Loucy (cell line): ENCODE measurements at regions not wholly inside any gene's neighbourhood (a gene's known extent, or its start where the extent isn't known, plus 50 kb on each side); places are given as distances from the start of the nearest gene placed in this dataset.

Source experiments
- EZH2phosphoT487 ChIP-seq: fragments of 200-600 bp; IDR thresholded peaks from 2 replicates; pipeline ENCODE4 v1.6.1; 2018; ENCODE audit warnings: antibody characterized with exemption, mild to moderate bottlenecking, moderate library complexity, borderline replicate concordance
- TF ChIP-seq, protein P1 (sequence below): fragments of 200-600 bp; sonication (generic); conservative IDR thresholded peaks from 2 replicates; pipeline ENCODE4 v1.5.1; 2014; ENCODE audit warnings: mild to moderate bottlenecking, antibody characterized with exemption, low read length

DNA sequence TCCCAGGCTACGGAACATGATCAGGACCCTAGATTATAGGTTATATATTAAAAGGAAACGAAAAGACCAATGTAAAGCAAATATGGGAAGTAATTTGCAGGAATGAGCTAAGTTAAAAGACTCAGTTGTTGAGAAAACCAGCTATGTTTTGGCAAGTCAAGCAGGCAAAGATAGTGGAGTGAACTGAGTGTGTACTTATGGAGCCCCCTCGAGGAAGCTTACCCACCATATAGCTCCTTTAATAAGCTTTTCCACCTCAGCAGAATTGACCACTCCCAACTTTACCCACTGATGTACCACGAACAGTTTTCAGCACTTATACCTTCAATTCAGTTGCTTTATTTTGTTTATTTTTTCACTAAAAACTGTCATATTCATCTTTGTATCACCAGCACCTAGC lies 57.3 kb upstream of the PJA2 start:
- TF ChIP-seq, protein P1, sequence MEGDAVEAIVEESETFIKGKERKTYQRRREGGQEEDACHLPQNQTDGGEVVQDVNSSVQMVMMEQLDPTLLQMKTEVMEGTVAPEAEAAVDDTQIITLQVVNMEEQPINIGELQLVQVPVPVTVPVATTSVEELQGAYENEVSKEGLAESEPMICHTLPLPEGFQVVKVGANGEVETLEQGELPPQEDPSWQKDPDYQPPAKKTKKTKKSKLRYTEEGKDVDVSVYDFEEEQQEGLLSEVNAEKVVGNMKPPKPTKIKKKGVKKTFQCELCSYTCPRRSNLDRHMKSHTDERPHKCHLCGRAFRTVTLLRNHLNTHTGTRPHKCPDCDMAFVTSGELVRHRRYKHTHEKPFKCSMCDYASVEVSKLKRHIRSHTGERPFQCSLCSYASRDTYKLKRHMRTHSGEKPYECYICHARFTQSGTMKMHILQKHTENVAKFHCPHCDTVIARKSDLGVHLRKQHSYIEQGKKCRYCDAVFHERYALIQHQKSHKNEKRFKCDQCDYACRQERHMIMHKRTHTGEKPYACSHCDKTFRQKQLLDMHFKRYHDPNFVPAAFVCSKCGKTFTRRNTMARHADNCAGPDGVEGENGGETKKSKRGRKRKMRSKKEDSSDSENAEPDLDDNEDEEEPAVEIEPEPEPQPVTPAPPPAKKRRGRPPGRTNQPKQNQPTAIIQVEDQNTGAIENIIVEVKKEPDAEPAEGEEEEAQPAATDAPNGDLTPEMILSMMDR, result no peak
- TF ChIP-seq EZH2phosphoT487, result no peak
